B cell (primary cell): ENCODE measurements at regions not wholly inside any gene's neighbourhood (a gene's known extent, or its start where the extent isn't known, plus 50 kb on each side); places are given as distances from the start of the nearest gene placed in this dataset.

Source experiments
- CTCF ChIP-seq: fragments of 200-600 bp; IDR thresholded peaks from one replicate; pipeline ENCODE4 v1.8.0; 2022; ENCODE audit warnings: antibody characterized with exemption, mild to moderate bottlenecking
- EZH2 ChIP-seq: IDR thresholded peaks from 2 replicates; pipeline ENCODE4 v1.6.1; 2012; ENCODE audit warnings: borderline replicate concordance, low read depth, mild to moderate bottlenecking, moderate library complexity, low read length; ENCODE audit not compliant: insufficient read depth, poor library complexity, severe bottlenecking

GRCh38 chr9:116067566-116067965 is 86.0 kb upstream of the PAPPA start:
- no peak for TF ChIP-seq CTCF
- no peak for TF ChIP-seq EZH2
